SKM-1 treated with dmso at 0.1 percent for 144 hours (cell line): ENCODE measurements at regions not wholly inside any gene's neighbourhood (a gene's known extent, or its start where the extent isn't known, plus 50 kb on each side); places are given as distances from the start of the nearest gene placed in this dataset.

Source experiments
- DNase-seq: peaks from one replicate; lab custom pipeline; 2025; ENCODE audit not compliant: unreplicated experiment; lab: John Stamatoyannopoulos, UW

DNA sequence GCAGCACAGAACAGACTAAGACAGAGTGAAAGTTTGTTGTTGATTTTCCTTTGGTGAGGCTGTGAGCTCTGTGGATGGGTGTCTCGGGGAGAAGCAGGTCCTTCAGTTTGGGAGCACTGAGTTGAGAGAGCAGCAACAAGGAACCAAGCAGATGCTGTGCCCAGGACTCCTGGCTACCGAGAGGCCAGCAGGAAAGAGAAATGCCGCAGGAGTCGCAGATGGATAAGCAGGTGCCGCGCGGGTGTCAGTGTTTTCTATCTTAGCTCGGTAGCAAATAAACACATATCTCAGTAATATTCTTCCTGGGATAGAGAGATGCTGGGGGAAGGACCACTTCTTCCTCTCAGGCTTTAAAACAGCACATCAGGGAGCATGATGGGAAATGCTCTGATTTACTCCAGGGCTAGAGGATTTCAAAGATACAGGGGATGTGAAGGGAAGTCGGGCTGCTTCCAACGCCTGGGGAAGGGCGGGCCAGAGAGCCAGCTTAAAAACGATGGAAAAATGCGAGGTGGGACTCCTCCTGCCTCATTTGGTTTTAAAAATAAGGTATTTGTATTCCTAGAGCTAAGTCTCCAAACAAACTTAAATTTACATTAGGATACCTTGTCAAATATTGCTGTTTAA is 470.7 kb upstream of the B3GAT1 start:
- DNase-seq = no peak

DNA sequence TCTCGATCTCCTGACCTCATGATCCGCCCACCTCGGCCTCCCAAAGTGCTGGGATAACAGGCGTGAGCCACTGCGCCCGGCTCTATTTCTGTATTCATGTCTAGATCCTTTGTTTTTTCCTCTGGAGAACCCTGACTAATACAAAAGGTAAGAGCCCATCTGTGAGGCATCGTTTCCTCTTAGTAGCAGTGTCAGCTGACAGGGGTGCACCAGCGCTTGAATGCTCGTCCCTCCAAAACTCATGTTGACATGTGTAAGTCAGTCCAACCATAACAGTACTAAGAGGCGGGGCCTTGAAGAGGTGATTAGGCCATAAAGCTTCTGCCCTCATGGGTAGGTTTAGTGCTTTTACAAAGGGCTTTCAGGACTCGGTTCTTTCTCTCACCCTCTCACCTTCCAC is 470.1 kb upstream of the B3GAT1 start:
- DNase-seq = no peak

DNA sequence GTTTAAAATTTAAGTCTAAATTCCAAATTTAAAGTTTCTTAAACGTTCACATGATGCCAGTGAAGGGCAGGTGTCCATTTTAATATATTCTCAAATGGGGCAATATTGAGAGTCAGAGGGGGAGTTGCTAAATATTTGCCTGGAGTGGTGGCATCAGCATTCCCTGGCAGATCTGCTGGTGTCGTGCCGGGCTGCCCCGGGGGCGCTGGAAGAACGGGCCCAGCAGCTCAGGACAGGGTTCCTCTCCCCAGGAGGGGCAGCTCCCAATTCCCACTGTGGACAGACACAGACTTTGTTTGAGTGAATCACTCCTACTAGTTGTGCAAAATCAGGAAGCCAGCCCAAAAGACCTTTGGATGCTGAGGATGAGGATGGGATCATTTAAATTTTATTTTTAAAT is 468.7 kb upstream of the B3GAT1 start:
- DNase-seq = no peak

DNA sequence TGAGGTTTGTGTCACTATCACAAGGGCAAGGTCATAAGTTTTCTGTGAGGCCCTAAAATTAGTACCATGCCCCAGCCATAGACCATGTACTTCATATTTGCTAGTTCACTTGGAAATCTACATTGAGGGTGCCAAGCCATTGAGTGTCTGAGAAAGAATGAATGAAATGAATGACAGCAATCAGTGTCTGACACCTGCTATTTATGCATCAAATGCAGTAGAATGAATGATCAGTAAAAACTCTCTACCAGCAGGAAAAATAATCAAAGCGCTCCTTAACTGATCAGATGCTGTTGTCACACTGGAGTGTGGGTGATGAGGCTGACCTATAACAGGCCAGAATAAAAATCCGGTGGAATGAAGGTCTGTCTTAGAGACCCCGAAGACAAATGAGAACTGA is 467.9 kb upstream of the B3GAT1 start:
- no peak for DNase-seq

DNA sequence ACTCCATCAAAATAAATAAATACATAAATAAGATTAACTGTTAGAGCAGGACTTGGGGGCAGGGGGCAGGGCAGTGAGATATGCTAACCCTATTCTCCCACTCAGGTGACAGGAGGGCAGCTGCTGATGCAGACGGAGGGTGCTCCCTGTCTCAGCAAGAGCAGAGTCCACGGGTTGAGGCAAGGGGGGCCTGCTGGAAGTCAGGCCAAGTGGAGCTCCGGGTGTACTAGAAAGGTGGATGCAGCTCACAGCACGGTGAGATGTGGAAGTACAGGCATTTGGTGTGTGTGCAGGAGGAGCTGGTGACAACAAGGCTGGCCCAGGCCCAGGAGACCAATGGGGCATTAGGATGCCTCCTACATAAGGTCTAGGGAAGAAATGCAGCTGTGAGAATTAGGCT is 467.3 kb upstream of the B3GAT1 start:
- no peak for DNase-seq

DNA sequence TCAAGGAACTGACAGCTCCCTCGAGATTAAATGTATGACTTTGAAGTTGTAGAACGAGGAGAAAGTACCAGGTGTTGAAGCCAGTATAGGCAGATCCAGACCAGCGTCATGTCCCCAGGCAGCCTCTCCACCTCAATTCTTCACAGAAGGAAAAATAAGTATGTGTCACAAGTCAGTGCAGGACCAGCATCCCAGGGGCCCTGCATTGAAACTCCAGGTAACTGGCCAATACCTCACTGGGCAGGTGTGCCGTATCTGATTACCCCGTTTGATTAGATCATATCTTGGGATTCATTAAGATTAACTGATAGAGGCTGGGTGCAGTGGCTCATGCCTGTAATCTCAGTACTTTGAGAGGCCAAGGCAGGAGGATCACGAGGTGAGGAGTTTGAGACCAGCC is 466.7 kb upstream of the B3GAT1 start:
- DNase-seq = no peak

DNA sequence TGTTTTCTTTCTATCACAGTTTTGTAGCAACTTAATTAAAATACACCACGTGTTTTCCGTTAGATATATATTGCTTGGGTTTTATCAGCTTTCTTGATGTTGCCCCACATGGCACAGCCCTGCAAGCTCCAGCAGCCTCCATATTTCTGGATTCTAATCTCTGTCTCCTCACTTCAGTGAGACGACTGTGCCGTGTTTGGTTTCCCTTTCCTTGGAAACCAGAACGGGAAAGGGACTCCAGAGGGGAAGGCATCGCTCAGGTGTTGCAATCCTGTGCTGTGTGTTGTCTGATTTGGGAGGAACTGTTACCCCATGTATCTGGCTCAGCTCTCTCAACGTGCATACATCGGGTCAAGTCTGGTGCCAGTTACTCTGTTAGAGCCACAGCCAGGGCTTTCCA is 464.2 kb upstream of the B3GAT1 start:
- DNase-seq = no peak

DNA sequence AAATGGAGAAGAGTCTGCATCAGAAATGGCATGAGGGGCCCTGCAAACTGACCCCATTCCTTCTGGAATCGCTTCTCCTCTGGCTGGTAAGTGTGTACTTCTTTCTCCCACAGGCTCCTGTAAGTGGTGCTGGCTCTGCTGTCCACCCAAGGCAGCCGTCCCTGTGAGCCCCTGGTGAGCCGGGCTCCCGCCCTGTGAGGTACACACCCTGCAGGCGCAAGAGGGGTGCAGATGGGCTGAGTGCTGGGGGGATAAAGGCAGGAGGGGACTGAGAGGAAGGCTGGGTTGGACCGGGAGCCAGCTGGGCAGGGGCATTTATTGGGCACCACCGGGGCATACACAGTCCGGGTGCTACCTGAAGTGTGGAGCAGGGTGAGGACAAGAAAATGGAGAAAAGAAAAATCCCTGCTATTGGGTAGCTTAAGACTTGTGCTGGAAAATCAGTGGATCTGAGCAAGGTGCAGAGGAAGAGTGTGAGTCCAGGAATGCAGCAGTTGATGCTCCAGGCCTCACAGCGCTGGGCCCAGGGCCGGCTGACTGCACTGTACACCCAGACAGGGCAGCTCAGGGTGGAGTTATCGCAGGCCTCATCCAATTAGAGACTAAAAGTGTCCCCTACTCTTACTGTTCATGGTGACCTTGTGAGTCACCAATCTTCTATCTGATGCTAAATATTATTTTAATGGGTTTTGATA is 455.1 kb upstream of the B3GAT1 start:
- no peak for DNase-seq

DNA sequence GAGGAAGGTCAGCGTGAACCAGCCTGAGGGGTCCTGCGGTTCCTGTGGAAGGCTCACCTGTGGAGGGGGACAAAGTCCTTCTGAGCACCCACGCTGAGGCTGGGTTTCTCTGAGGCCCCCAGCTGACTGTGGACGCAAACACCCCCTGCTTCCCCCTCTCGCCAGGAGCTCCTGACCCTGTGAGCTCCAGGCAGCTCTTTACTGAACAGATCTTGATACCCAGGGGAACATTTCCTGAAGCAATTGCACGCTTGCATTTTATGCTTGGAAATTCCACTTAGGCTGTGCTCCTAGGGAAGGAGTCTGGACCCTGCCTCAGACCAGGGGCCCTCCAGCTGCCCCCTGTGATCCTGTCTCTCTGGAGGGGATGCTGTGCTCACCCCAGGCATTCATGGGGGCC is 454.2 kb upstream of the B3GAT1 start:
- no peak for DNase-seq

DNA sequence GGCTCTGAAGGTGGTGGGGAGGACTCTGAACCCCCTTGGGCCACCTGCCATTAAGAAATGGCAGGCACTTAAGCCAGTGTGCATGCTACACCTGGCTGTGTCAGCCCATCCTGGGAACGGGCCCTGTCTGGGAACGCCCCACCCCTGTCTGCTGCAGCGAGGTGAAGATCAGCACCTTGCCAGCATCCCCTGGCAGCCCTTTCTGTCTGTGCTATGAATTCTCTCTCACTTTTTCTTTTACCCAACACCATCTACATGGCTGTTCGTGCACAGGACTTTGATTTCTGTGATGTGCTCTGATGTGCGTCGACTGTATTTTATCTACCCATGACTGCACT is 452.9 kb upstream of the B3GAT1 start:
- no peak for DNase-seq

DNA sequence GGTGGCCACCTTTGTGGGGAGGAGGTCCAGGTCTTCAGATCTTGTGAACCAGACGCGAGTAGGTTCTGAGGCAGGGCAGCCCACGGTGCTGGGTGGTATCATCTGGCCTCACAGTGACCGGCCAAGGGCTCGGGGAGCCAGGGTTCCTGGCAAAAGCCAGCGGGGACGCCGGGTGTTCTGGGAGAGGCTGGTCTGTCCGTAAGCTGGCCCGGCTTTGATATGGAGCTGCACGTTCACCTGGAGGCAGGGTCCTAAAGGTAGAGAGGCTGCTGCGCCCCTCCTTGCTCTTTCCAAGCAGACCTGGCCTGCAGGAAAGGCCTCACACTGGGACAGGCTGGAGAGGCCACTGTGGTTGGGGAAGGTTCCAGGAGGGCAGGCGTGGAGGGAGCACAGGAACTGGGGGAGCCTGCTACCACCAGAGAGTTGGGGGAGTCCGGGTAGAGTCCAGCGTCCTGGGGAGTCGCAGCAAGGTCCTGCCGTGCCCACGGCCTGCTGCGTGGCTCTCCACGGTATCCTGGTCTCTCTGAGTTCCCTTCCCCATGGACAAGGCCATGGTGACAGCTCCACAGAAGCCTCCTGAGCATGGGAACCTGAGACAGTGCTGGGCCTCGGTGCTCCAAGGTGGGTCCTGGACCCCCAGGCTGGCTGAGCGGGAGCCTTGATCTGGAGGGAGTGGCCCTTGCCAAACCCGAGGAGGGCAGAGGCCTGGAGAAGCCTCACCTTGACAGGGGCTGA is 452.4 kb upstream of the B3GAT1 start:
- DNase-seq = no peak

DNA sequence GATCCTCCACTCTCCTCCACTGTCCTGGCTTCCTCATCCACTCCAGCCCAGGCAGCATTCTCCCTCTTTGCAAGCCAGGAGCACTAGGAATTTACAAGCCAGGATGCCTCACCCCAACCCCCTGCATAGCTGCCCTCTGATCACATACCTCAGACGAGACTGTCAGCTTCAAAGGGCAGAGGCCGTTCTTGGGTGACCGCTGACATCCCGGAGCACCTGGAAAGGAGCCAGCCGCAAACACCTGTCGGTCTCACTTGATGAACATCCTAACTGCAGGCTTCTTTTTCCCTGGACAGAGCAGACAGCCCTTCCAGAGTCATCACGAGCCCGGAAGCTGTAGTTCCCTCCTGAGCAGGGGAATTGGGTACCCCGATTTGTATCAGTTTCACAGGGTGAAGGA is 451.3 kb upstream of the B3GAT1 start:
- no peak for DNase-seq

DNA sequence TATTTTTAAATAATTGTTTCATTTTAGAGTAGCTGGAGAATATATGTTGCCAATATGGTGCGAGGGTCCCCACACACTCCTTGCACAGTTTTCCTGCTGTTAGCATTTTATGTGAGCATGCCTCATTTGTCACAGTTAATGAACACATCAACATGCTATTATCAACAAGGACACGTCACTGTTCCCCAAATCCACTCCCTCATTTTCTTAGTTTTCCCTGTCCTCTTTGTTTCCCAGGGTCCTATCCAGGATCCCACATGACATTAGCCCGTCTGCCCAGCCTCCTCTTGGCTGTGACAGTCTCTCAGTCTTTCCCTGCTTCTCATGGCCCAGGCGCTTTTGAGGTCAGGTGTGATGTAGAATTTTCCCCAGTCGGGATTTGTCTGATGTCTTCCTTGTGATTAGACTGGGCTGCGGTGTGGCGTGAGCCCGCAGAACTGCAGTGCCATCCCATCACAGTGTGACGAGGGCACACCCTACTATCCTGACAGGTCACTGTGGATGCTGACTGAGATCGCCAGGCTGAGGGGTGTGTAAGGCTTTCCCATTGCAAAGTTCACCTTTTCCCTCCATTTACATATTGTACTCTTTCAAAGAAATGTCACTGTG is 450.6 kb upstream of the B3GAT1 start:
- DNase-seq = no peak

DNA sequence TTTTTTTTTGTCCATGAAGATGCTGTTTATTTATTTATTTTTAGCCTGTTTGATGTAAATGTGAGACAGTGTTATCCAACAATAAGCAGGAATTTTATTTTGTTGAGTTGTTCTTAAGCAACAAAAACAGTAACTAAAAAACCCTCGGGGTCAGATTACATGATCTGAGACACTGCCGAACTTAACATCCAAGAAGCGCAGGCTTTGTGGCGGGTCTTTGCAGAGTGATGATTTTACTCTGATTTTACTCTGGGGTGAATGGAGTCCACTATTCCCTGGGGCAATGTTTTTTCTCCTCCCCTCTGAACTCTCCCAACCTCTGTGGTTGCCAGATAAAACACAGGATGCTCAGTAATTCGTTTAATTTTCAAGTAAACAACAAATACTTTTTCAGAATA is 450.1 kb upstream of the B3GAT1 start:
- no peak for DNase-seq

DNA sequence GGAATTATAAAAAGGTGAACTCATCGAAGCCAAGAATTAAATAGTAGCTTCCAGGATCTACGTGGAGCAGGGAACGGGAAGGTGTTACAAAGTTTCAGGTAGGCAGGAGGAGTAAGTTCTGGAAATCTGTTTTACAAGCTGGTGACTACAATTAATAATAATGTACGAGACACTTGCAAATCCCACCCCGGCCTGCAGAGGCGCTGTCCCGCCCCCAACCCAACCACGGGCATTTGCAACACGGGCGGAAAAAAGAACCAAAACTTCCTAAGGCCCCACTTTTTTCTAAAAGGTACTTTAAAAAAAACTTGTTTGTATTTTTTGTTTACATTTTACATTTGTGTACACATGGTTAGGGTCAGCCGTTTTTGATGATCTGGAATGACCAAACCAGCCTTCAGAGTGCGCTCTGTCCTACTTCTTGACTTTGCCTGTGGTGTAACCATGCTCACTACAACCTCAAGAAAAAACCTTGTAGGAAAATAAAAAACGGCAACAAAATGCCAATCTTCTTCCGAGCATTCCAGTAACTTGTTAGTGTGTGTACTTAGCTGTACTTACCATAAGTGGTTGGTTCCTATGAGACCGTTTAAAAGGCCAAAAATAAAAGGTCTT is 449.6 kb upstream of the B3GAT1 start:
- DNase-seq = no peak

DNA sequence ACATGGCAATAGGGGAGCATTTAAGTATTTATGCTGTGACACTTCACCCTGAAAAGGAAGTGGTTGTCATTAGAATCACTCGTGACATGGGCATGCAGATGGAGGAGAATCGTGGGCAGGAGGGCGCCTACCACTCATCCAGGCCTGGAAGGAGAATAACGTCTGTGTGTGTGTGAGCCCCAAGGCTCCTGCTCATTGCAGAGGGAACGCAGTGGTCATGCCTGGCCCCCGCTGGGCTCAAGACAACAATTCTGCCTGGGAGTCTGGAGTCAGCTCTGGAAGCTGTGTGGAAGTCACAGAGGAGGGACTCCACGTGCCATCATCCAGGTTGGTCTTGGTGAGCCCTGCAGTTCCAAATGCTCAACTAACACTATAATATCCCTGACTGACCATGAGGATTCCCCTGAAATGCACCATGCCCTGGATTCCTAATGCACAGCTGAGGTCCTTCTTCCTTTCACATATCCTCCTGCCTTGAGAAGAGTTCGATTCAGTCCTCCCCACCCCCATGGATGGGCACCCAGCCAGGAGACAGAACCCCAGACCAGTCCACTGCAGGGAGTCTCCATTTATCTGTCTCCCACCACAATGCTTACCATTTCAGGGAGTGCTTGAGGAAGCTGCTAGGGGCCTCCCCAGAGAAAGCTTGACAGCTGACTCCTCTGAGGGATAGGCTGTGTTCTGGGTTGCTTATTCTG is 446.9 kb upstream of the B3GAT1 start:
- DNase-seq = no peak

DNA sequence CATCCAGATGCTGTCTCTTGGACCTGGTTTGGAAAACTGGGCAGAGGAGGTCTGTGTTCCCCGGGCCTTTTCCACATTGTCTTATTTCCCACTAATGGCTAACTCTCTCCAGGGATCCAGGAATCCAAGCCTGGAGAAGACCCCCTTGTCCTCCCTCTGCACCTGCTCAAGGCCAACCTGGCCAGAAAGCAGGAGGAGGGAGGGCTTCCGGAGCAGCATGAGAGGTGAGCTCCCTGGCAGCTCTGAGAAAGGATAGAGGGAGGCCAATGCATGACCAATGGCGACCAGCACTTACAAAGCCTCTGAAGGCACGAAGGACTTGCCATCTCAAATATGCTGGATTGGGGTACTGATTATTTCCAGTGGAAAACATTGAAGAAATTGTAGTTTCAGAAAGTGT is 445.0 kb upstream of the B3GAT1 start:
- no peak for DNase-seq

DNA sequence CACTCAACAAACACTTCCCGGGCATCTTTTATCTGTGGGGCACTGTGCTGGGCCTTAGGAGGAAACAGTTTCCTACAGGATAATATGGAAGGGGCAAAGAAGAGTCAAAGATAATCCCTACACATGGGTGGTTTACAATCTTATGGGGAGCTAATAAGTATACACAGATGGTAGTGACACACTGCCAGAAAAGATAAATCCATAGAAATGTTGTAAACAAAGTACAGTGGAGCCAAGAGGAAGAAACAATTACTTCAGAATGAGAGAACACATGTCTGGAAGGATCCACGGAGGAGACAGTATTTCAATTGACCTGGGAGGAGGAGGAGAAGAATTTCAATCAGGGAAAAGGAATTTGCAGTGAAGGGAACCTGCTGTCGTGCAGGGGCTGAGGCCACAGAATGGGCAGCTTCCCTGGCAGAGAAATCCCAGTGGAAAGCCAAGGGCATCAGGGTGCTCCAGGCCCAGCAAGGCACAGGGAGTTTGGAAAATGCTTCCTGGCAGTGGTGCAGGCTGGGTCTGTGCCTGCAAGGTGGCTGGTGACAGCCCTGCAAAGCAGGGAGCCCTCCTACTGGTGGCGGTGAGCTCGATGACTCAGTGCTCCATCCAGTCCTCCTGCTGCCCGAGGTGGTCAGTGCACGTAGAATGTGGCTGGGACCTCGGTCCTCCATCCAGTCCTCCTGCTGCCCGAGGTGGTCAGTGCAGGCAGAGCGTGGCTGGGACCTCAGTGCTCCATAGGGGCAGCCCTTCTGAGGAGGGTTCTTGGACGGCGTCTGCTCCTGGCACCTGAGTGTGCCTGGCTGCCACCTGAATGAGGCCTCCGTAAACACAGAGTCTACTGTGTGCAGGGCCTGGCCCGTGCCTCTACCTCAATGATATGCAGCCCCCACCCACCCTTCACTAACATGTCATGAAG is 444.3 kb upstream of the B3GAT1 start:
- DNase-seq = no peak

DNA sequence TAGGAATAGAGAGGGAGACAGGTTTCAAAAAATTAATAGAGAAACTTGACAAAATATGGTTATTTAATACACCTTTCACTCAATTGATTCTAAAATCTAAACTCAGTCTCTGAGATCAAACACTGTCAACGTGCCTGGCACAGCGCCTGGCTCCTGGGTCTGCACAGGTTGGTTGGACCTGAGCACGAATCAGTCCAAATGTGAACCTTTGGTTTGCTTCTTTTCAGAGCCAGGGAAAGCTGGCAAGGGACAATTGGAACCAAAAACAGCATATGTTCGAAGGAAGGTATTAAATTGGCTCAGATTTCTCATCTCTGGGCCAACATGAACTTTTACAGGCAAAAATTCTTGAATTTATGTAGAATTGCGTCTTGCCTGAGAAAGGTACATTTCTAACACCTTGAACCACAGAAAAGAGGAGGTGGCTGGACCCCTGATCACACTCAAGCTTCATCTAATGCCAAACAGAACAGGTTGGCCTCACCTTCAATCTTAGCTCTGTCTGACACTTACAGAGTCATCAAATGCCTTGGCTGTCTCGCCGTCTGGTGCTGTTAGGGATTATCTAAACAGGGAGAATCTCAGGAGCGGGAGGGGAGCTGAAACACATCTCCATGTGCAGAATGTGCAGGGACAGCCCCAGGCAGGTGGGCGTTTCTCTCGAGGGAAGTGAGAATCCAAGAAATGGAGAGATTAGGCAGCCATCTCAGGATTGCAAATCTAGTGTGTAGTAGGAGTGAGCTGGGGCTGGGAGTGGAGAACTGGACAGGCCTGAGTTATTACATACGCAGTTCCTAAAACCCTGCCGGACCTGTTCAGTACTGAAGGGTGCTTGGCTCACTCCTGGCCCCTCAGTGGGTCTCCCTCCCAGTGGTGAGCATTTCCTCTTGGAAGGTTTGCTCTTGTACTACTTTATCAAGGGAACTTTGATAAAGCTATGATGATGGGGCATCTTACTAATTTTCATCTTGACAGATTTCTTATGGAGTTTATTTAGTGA is 442.2 kb upstream of the B3GAT1 start:
- DNase-seq = no peak
